Sigmoid colon (tissue), 6 donors: ENCODE measurements at regions not wholly inside any gene's neighbourhood (a gene's known extent, or its start where the extent isn't known, plus 50 kb on each side); places are given as distances from the start of the nearest gene placed in this dataset.

ENCODE experiments used
- DNase-seq: peaks from one replicate; pipeline ENCODE4 v3.0.0-alpha.2; 2019
- H3K27ac ChIP-seq, 4 donors: fragments of 200-600 bp; sonication (generic); one replicate each; pipeline ENCODE4 v1.5.1; 2016 to 2019; ENCODE audit warnings: mild to moderate bottlenecking in 1 of 4
- H3K27me3 ChIP-seq, 3 donors: fragments of 200-600 bp; sonication (generic); one replicate each; pipeline ENCODE4 v1.5.1; 2019; ENCODE audit warnings: mild to moderate bottlenecking in 1 of 3
- H3K36me3 ChIP-seq, 4 donors: fragments of 200-600 bp; sonication (generic); one replicate each; pipeline ENCODE4 v1.5.1; 2016 to 2019
- H3K4me1 ChIP-seq, 4 donors: fragments of 200-600 bp; sonication (generic); one replicate each; pipeline ENCODE4 v1.5.1; 2017 to 2019
- H3K4me3 ChIP-seq, 4 donors: fragments of 200-600 bp; sonication (generic); one replicate each; pipeline ENCODE4 v1.5.1; 2017 to 2019; ENCODE audit warnings: mild to moderate bottlenecking in 2 of 4, moderate library complexity in 1 of 4
- H3K9me3 ChIP-seq, 4 donors: fragments of 200-600 bp in 3 of 4; sonication (generic) in 3 of 4; one replicate each; pipeline versions ENCODE4 v1.5.1 to v1.6.1; 2013 to 2019
- CTCF ChIP-seq, 4 experiments: fragments of 450-650 bp in 3 of 4; fragments of 200-600 bp in 1 of 4; IDR thresholded peaks; one replicate each; pipeline ENCODE4 v1.5.1; 2016 to 2019; ENCODE audit warnings: antibody characterized with exemption in 4 of 4, mild to moderate bottlenecking in 3 of 4, moderate library complexity in 2 of 4
- EP300 ChIP-seq, 4 donors: sonication (generic); formaldehyde crosslinking; IDR thresholded peaks; one replicate each; pipeline ENCODE4 v1.6.1; 2017; ENCODE audit warnings: antibody characterized with exemption in 4 of 4
- POLR2A ChIP-seq, 2 donors: fragments of 450-650 bp; IDR thresholded peaks; one replicate each; pipeline ENCODE4 v1.6.1; 2016; ENCODE audit warnings: antibody characterized with exemption in 2 of 2, mild to moderate bottlenecking in 2 of 2, moderate library complexity in 2 of 2
- POLR2AphosphoS5 ChIP-seq, 4 donors: sonication (generic); formaldehyde crosslinking; IDR thresholded peaks; one replicate each; pipeline ENCODE4 v1.6.1; 2017; ENCODE audit warnings: antibody characterized with exemption in 4 of 4
- WGBS, 2 donors: extraction: QIAGEN DNeasy Blood & Tissue Kit; methylation state at CpG; one replicate each; pipeline ENCODE4 v1.1.7; 2013; 5-methylcytosine and 5-hydroxymethylcytosine counted together
- intact Hi-C: fragments of 100-400 bp; cut with DNase I; formaldehyde crosslinking; loops from one replicate; pipeline ENCODE4 v1.15.1; 2023
- donor health status: healthy with polysubstance abuse.
- donor health status: healthy.

GRCh38 chr5:2374703-2375102 is 376.8 kb downstream of the IRX2 start:
- Histone ChIP-seq H3K9me3 (no peaks in the 10 kb centered on the region), H3K36me3 (no peaks in the 10 kb centered on the region), H3K27me3 (no peaks in the 10 kb centered on the region), H3K27ac (no peak overlapping the region), H3K4me3 (no peak overlapping the region), H3K4me1 (no peaks in the 10 kb centered on the region)
- no peak for TF ChIP-seq CTCF (IDR thresholded peaks at IDR 0.05)
- no peak for TF ChIP-seq POLR2AphosphoS5 (IDR thresholded peaks at IDR 0.05)
- TF ChIP-seq EP300 (IDR thresholded peaks at IDR 0.05), result no peak
- TF ChIP-seq POLR2A (IDR thresholded peaks at IDR 0.05), result no peak
- WGBS, 2 donors, result 90 to 91% methylated on average over 13 of the region's 13 CpGs
- intact Hi-C loops, result no loop called here
- DNase-seq, result no peak

GRCh38 chr5:2373631-2374030 is 377.8 kb downstream of the IRX2 start:
- no peaks in the 10 kb centered on the region for H3K9me3 ChIP-seq
- WGBS, 2 donors, result 81 to 94% methylated on average over 6 of the region's 6 CpGs
- intact Hi-C loops, result no loop called here
- no peaks in the 10 kb centered on the region for H3K36me3 ChIP-seq
- TF ChIP-seq EP300 (IDR thresholded peaks at IDR 0.05) (no peak), POLR2AphosphoS5 (IDR thresholded peaks at IDR 0.05) (no peak), POLR2A (IDR thresholded peaks at IDR 0.05) (no peak), CTCF (IDR thresholded peaks at IDR 0.05) (no peak)
- no peak overlapping the region for H3K27ac ChIP-seq
- no peak overlapping the region for H3K4me3 ChIP-seq
- no peaks in the 10 kb centered on the region for H3K27me3 ChIP-seq
- DNase-seq, result no peak
- H3K4me1 ChIP-seq, result no peaks in the 10 kb centered on the region

- H3K4me1 ChIP-seq, result no peaks in the 10 kb centered on the region
- no peak for TF ChIP-seq EP300 (IDR thresholded peaks at IDR 0.05)
- TF ChIP-seq CTCF (IDR thresholded peaks at IDR 0.05), result no peak
- TF ChIP-seq POLR2AphosphoS5 (IDR thresholded peaks at IDR 0.05), result no peak
- TF ChIP-seq POLR2A (IDR thresholded peaks at IDR 0.05), result no peak
- H3K36me3 ChIP-seq, result no peaks in the 10 kb centered on the region
- no peak for DNase-seq
- no peak overlapping the region for H3K27ac ChIP-seq
- H3K27me3 ChIP-seq, result no peaks in the 10 kb centered on the region
- WGBS, 2 donors, result 86 to 89% methylated on average over 14 of the region's 14 CpGs
- H3K4me3 ChIP-seq, result no peak overlapping the region
- no peaks in the 10 kb centered on the region for H3K9me3 ChIP-seq
- intact Hi-C loops, result no loop called here
Observed at GRCh38 chr5:2371419-2371710, 380.1 kb downstream of the IRX2 start.

GRCh38 chr5:2370626-2371418 is 380.7 kb downstream of the IRX2 start:
- no peak overlapping the region for H3K4me3 ChIP-seq
- DNase-seq, result no peak
- no peaks in the 10 kb centered on the region for H3K4me1 ChIP-seq
- H3K27ac ChIP-seq, result no peak overlapping the region
- H3K9me3 ChIP-seq, result no peaks in the 10 kb centered on the region
- WGBS, 2 donors, result 86 to 89% methylated on average over 24 of the region's 24 CpGs
- H3K27me3 ChIP-seq, result no peaks in the 10 kb centered on the region
- no peaks in the 10 kb centered on the region for H3K36me3 ChIP-seq
- TF ChIP-seq EP300 (IDR thresholded peaks at IDR 0.05) (no peak), CTCF (IDR thresholded peaks at IDR 0.05) (no peak), POLR2A (IDR thresholded peaks at IDR 0.05) (no peak), POLR2AphosphoS5 (IDR thresholded peaks at IDR 0.05) (no peak)
- intact Hi-C loops, result no loop called here

GRCh38 chr5:2369178-2369577 is 382.3 kb downstream of the IRX2 start:
- TF ChIP-seq EP300 (IDR thresholded peaks at IDR 0.05), result no peak
- no peak for TF ChIP-seq POLR2A (IDR thresholded peaks at IDR 0.05)
- no peak for TF ChIP-seq CTCF (IDR thresholded peaks at IDR 0.05)
- TF ChIP-seq POLR2AphosphoS5 (IDR thresholded peaks at IDR 0.05), result no peak
- intact Hi-C loops, result no loop called here
- no peak for DNase-seq
- Histone ChIP-seq H3K27me3 (no peaks in the 10 kb centered on the region), H3K27ac (no peak overlapping the region), H3K4me3 (no peak overlapping the region), H3K4me1 (no peaks in the 10 kb centered on the region), H3K36me3 (no peaks in the 10 kb centered on the region), H3K9me3 (peaks cover 0 to 2% (median 0%) of the 10 kb centered on the region in 4 donors)
- 84 to 91% methylated on average over 8 of the region's 8 CpGs for WGBS, 2 donors
